GM12878 (cell line): ENCODE measurements at regions not wholly inside any gene's neighbourhood (a gene's known extent, or its start where the extent isn't known, plus 50 kb on each side); places are given as distances from the start of the nearest gene placed in this dataset.

Source experiments
- ATAC-seq: fragments of 200-7000 bp; cut with Tn5 transposase; 3 replicates; pipeline ENCODE4 v1.9.1; 2020; ENCODE audit warnings: mild to moderate bottlenecking, moderate library complexity
- BruUV-seq: library from RNA; stranded (reverse); fragments of 400-500 nt; replicated peaks from 2 replicates; lab custom pipeline; 2021; lab: Mats Ljungman, UMichigan
- CTCF ChIA-PET: fragments of 300-600 bp; sonication (Branson Sonifier 250); formaldehyde crosslinking; extraction: SDS; loops from one replicate; lab custom pipeline; 2021; ENCODE audit warnings: inconsistent platforms; lab: Yijun Ruan, JAX
- POLR2A ChIA-PET: fragments of 350-600 bp; formaldehyde crosslinking; extraction: SDS; loops from one replicate; lab custom pipeline; 2021; ENCODE audit warnings: inconsistent platforms; lab: Charles Lee
- RAD21 ChIA-PET: fragments of 300-600 bp; sonication (Branson Sonifier 250); formaldehyde crosslinking; loops from one replicate; lab custom pipeline; 2023; ENCODE audit warnings: antibody characterized with exemption; ENCODE audit not compliant: unreplicated experiment; lab: Charles Lee
- SMC1A ChIA-PET: fragments of 300-600 bp; sonication (Branson Sonifier 250); formaldehyde crosslinking; loops from one replicate; lab custom pipeline; 2023; ENCODE audit not compliant: unreplicated experiment, uncharacterized antibody; lab: Charles Lee
- DNase-seq: peaks from one replicate; pipeline ENCODE4 v3.0.0-alpha.2; 2011; ENCODE audit warnings: low read depth, low spot score
- FAIRE-seq: peaks from 3 replicates; lab custom pipeline; 2011; peaks lifted over from hg19 to GRCh38; lab: Jason Lieb, UNC
- H2AFZ ChIP-seq: 2 replicates; pipeline ENCODE4 v1.6.0; 2011; ENCODE audit warnings: low read depth, low read length, control low read depth; ENCODE audit not compliant: control insufficient read depth
- H3K27ac ChIP-seq: 2 replicates; pipeline ENCODE4 v1.5.1; 2011; ENCODE audit warnings: control low read depth; ENCODE audit not compliant: control insufficient read depth, insufficient read depth
- H3K27me3 ChIP-seq, 2 experiments: replicated peaks in 1 of 2; 2 replicates each; pipeline versions ENCODE4 v1.6.0 to v1.6.1; 2011; ENCODE audit warnings: low read length in 1 of 2; ENCODE audit not compliant: control insufficient read depth in 2 of 2, insufficient read depth in 2 of 2
- H3K36me3 ChIP-seq, 2 experiments: 2 replicates each; pipeline ENCODE4 v1.5.1; 2011; ENCODE audit warnings: low read length in 1 of 2; ENCODE audit not compliant: control insufficient read depth in 2 of 2, insufficient read depth in 2 of 2
- H3K4me1 ChIP-seq: 2 replicates; pipeline ENCODE4 v1.6.1; 2011; ENCODE audit warnings: mild to moderate bottlenecking, low read length, moderate library complexity, mixed read lengths; ENCODE audit not compliant: control insufficient read depth, insufficient read depth
- H3K4me2 ChIP-seq: 2 replicates; pipeline ENCODE4 v1.6.0; 2011; ENCODE audit warnings: control low read depth; ENCODE audit not compliant: control insufficient read depth, insufficient read depth
- H3K4me3 ChIP-seq: fragments of 200-600 bp; sonication (generic); 2 replicates; pipeline ENCODE4 v1.5.1; 2016
- H3K79me2 ChIP-seq: 2 replicates; pipeline ENCODE4 v1.6.0; 2011; ENCODE audit warnings: low read length; ENCODE audit not compliant: control insufficient read depth, insufficient read depth
- H3K9ac ChIP-seq: 2 replicates; pipeline ENCODE4 v1.8.0; 2011; ENCODE audit warnings: low read length, control low read depth, mixed read lengths; ENCODE audit not compliant: control insufficient read depth, insufficient read depth
- H3K9me3 ChIP-seq: replicated peaks from 3 replicates; pipeline ENCODE4 v1.5.1; 2011; ENCODE audit warnings: mild to moderate bottlenecking, low read length; ENCODE audit not compliant: control insufficient read depth, insufficient read depth
- H4K20me1 ChIP-seq: 2 replicates; pipeline ENCODE4 v1.6.0; 2011; ENCODE audit not compliant: control insufficient read depth, insufficient read depth
- ASH2L ChIP-seq: fragments of 300-600, 200-600 bp; sonication (generic); IDR thresholded peaks from 2 replicates; pipeline ENCODE4 v1.6.1; 2017; ENCODE audit warnings: low read depth, mild to moderate bottlenecking, borderline replicate concordance
- BACH1 ChIP-seq: fragments of 450-650 bp; IDR thresholded peaks from 2 replicates; pipeline ENCODE4 v1.6.1; 2017; ENCODE audit warnings: mild to moderate bottlenecking, borderline replicate concordance
- CREB1 ChIP-seq: IDR thresholded peaks from 2 replicates; pipeline ENCODE4 v1.6.1; 2012; ENCODE audit warnings: low read depth, mild to moderate bottlenecking, inconsistent platforms
- FOS ChIP-seq: IDR thresholded peaks from 3 replicates; pipeline ENCODE4 v1.6.1; 2011; ENCODE audit warnings: borderline replicate concordance; ENCODE audit not compliant: insufficient read length; ENCODE audit errors: extremely low read depth
- GATAD2B ChIP-seq: fragments of 450-650 bp; conservative IDR thresholded peaks from 2 replicates; pipeline ENCODE4 v1.6.1; 2017; ENCODE audit warnings: low read depth, mild to moderate bottlenecking, moderate library complexity
- MTA3 ChIP-seq: IDR thresholded peaks from 2 replicates; pipeline ENCODE4 v1.6.1; 2012; ENCODE audit warnings: low read length, inconsistent platforms, borderline replicate concordance
- NR2C1 ChIP-seq: fragments of 450-650 bp; IDR thresholded peaks from 2 replicates; pipeline ENCODE4 v1.6.1; 2017; ENCODE audit warnings: antibody characterized with exemption, mild to moderate bottlenecking, moderate library complexity
- RAD21 ChIP-seq: IDR thresholded peaks from 2 replicates; pipeline ENCODE4 v1.6.1; 2011; ENCODE audit warnings: mild to moderate bottlenecking, low read depth, low read length, moderate library complexity; ENCODE audit not compliant: insufficient read depth
- SIX5 ChIP-seq: IDR thresholded peaks from 2 replicates; pipeline ENCODE4 v1.6.1; 2011; ENCODE audit warnings: mild to moderate bottlenecking, low read depth, low read length, moderate library complexity; ENCODE audit not compliant: severe bottlenecking
- SP1 ChIP-seq: IDR thresholded peaks from one replicate; pipeline ENCODE4 v1.6.1; 2011; ENCODE audit warnings: low read depth, low read length
- SPI1 ChIP-seq: IDR thresholded peaks from 2 replicates; pipeline ENCODE4 v1.6.1; 2011; ENCODE audit warnings: low read depth, mild to moderate bottlenecking, low read length, moderate library complexity, borderline replicate concordance; ENCODE audit not compliant: insufficient read depth
- SREBF2 ChIP-seq: IDR thresholded peaks from 2 replicates; pipeline ENCODE4 v1.6.1; 2012; ENCODE audit warnings: mild to moderate bottlenecking, low read length
- STAT1 ChIP-seq: fragments of 450-650 bp; conservative IDR thresholded peaks from 2 replicates; pipeline ENCODE4 v1.6.1; 2014; ENCODE audit warnings: antibody characterized with exemption, mild to moderate bottlenecking
- SUPT20H ChIP-seq: IDR thresholded peaks from 2 replicates; pipeline ENCODE4 v1.6.1; 2011; ENCODE audit warnings: low read depth, mild to moderate bottlenecking, low read length, moderate library complexity, borderline replicate concordance; ENCODE audit not compliant: control insufficient read depth
- WGBS: methylation state at CpG from one replicate; pipeline ENCODE4 v1.1.6; 2016; ENCODE audit warnings: low lambda C conversion rate; ENCODE audit not compliant: insufficient replicate concordance, insufficient coverage; ENCODE audit errors: missing lambda C conversion rate; 5-methylcytosine and 5-hydroxymethylcytosine counted together
- in situ Hi-C: fragments of 300-500 bp; cut with MboI; formaldehyde crosslinking; loops from 9 replicates; pipeline ENCODE4 v1.14.3; 2018; ENCODE audit warnings: mixed read lengths
- intact Hi-C: fragments of 100-400 bp; cut with micrococcal nuclease; formaldehyde crosslinking; loops from one replicate; pipeline ENCODE4 v1.14.2; 2022; ENCODE audit not compliant: unreplicated experiment
- TF ChIP-seq, protein P1 (sequence below): fragments of 450-650 bp; IDR thresholded peaks from 2 replicates; pipeline ENCODE4 v1.6.1; 2017; ENCODE audit warnings: mild to moderate bottlenecking, moderate library complexity
- TF ChIP-seq, protein P2 (sequence below): fragments of 450-650 bp; IDR thresholded peaks from 2 replicates; pipeline ENCODE4 v1.6.1; 2016; ENCODE audit warnings: mild to moderate bottlenecking
- TF ChIP-seq, protein P3 (sequence below): fragments of 450-650 bp; IDR thresholded peaks from 2 replicates; pipeline ENCODE4 v1.6.1; 2017; ENCODE audit warnings: mild to moderate bottlenecking, moderate library complexity

DNA sequence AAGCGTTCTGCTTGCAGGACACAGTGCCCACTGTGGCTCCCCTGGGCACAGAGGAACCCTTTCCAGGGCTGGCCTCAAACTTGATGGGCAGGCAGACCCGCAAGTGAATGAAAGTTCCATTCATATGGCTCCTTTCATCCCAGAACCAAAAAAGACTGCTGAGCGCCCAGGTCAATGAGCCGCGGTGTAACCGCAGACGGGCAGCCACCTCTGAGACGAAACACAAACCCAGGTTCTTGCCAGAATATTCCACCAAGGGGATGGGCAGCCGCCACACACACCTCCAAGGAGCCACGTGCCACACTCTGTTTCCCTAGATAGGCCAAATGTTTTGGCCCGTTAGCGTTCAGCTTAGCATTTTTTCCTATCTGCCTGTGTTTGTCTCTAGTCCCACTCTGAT, 82.8 kb upstream of the IGF1R start:
- no peak for DNase-seq
- no peaks in the 10 kb centered on the region for H3K36me3 ChIP-seq
- ChIA-PET SMC1A (interaction anchor here (0.5 kb wide), 1 partner anchor 63 kb away, joined by 3 read pairs; no protein-coding TSS in a partner anchor), POLR2A (no interaction called here), CTCF (no interaction called here), RAD21 (no interaction called here)
- H3K4me1 ChIP-seq, result no peaks in the 10 kb centered on the region
- no peak overlapping the region for H2AFZ ChIP-seq
- no peak overlapping the region for H3K27ac ChIP-seq
- H3K4me3 ChIP-seq, result no peak overlapping the region
- BruUV-seq, result no TSS peak
- H3K4me2 ChIP-seq, result no peak overlapping the region
- H3K79me2 ChIP-seq, result no peaks in the 10 kb centered on the region
- intact Hi-C loops (no loop called here), in situ Hi-C loops (no loop called here)
- 61% methylated on average over 12 of the region's 12 CpGs for WGBS
- H3K9me3 ChIP-seq, result no peaks in the 10 kb centered on the region
- H3K27me3 ChIP-seq, result no peaks in the 10 kb centered on the region; a peak in 1 of 4 replicates
- H4K20me1 ChIP-seq, result no peaks in the 10 kb centered on the region
- FAIRE-seq, result no peak
- H3K9ac ChIP-seq, result no peak overlapping the region
- no peak for ATAC-seq
- TF ChIP-seq, protein P1, sequence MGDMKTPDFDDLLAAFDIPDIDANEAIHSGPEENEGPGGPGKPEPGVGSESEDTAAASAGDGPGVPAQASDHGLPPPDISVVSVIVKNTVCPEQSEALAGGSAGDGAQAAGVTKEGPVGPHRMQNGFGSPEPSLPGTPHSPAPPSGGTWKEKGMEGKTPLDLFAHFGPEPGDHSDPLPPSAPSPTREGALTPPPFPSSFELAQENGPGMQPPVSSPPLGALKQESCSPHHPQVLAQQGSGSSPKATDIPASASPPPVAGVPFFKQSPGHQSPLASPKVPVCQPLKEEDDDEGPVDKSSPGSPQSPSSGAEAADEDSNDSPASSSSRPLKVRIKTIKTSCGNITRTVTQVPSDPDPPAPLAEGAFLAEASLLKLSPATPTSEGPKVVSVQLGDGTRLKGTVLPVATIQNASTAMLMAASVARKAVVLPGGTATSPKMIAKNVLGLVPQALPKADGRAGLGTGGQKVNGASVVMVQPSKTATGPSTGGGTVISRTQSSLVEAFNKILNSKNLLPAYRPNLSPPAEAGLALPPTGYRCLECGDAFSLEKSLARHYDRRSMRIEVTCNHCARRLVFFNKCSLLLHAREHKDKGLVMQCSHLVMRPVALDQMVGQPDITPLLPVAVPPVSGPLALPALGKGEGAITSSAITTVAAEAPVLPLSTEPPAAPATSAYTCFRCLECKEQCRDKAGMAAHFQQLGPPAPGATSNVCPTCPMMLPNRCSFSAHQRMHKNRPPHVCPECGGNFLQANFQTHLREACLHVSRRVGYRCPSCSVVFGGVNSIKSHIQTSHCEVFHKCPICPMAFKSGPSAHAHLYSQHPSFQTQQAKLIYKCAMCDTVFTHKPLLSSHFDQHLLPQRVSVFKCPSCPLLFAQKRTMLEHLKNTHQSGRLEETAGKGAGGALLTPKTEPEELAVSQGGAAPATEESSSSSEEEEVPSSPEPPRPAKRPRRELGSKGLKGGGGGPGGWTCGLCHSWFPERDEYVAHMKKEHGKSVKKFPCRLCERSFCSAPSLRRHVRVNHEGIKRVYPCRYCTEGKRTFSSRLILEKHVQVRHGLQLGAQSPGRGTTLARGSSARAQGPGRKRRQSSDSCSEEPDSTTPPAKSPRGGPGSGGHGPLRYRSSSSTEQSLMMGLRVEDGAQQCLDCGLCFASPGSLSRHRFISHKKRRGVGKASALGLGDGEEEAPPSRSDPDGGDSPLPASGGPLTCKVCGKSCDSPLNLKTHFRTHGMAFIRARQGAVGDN, result no peak
- TF ChIP-seq GATAD2B (no peak), STAT1 (no peak), CREB1 (no peak), SP1 (no peak), SPI1 (no peak), FOS (no peak), NR2C1 (no peak), RAD21 (no peak), ASH2L (no peak), SUPT20H (no peak), MTA3 (no peak), SREBF2 (no peak), SIX5 (no peak), BACH1 (no peak)
- TF ChIP-seq, protein P2, sequence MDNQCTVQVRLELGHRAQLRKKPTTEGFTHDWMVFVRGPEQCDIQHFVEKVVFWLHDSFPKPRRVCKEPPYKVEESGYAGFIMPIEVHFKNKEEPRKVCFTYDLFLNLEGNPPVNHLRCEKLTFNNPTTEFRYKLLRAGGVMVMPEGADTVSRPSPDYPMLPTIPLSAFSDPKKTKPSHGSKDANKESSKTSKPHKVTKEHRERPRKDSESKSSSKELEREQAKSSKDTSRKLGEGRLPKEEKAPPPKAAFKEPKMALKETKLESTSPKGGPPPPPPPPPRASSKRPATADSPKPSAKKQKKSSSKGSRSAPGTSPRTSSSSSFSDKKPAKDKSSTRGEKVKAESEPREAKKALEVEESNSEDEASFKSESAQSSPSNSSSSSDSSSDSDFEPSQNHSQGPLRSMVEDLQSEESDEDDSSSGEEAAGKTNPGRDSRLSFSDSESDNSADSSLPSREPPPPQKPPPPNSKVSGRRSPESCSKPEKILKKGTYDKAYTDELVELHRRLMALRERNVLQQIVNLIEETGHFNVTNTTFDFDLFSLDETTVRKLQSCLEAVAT, result no peak
- TF ChIP-seq, protein P3, sequence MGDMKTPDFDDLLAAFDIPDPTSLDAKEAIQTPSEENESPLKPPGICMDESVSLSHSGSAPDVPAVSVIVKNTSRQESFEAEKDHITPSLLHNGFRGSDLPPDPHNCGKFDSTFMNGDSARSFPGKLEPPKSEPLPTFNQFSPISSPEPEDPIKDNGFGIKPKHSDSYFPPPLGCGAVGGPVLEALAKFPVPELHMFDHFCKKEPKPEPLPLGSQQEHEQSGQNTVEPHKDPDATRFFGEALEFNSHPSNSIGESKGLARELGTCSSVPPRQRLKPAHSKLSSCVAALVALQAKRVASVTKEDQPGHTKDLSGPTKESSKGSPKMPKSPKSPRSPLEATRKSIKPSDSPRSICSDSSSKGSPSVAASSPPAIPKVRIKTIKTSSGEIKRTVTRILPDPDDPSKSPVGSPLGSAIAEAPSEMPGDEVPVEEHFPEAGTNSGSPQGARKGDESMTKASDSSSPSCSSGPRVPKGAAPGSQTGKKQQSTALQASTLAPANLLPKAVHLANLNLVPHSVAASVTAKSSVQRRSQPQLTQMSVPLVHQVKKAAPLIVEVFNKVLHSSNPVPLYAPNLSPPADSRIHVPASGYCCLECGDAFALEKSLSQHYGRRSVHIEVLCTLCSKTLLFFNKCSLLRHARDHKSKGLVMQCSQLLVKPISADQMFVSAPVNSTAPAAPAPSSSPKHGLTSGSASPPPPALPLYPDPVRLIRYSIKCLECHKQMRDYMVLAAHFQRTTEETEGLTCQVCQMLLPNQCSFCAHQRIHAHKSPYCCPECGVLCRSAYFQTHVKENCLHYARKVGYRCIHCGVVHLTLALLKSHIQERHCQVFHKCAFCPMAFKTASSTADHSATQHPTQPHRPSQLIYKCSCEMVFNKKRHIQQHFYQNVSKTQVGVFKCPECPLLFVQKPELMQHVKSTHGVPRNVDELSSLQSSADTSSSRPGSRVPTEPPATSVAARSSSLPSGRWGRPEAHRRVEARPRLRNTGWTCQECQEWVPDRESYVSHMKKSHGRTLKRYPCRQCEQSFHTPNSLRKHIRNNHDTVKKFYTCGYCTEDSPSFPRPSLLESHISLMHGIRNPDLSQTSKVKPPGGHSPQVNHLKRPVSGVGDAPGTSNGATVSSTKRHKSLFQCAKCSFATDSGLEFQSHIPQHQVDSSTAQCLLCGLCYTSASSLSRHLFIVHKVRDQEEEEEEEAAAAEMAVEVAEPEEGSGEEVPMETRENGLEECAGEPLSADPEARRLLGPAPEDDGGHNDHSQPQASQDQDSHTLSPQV, result no peak
